ENCODE measurements at regions not wholly inside any gene's neighbourhood (a gene's known extent, or its start where the extent isn't known, plus 50 kb on each side); places are given as distances from the start of the nearest gene placed in this dataset.
"Not testable (repeated sequence)": the region's sequence is repeated elsewhere in the genome, so short reads cannot be mapped to it uniquely, and the experiment has no call there.

DNA sequence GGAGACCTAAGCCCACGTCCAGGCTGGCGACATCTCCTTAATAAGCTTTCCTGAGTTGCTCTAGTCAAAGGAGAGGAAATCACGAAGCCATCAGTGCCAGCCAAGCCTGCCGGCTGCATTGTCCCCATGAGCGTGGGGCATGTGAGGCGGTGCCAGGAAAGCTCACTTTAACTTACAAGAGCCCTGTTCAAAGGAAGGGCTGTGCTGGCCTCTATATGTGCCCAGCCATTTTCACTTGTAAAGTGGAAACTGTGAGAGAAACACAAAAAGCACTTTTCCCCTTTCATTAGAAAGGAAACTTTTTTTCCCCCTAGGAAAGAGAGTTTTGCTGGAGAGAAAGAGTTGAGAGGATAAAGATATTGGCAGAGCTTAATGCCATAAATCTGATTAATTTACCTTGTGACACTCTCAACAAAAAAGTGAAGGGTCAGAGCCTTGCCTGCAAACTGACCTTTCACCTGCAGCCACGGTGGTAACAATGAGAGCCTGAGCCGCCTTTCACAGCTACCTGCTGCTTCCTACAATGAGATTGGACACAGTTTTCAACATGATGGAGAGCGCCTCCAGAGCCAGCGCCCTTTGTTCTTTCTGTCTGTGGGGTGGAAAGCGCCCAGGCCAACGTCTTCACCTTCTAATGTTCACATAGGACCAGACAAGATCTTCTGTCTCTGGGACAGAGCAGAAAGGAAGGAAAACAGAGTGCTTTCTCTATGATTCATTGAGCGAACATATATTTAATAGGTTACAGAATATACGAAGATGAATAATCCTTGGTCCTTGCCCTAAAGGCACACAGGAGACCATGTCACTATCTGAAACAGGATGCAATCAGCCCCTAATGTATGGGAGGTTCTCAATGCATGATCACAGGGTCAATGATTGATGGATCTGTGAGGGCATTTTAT lies 233.1 kb upstream of the HES1 start:
- no peak for DNase-seq (ENCODE audit: low read depth, low spot score)

DNA sequence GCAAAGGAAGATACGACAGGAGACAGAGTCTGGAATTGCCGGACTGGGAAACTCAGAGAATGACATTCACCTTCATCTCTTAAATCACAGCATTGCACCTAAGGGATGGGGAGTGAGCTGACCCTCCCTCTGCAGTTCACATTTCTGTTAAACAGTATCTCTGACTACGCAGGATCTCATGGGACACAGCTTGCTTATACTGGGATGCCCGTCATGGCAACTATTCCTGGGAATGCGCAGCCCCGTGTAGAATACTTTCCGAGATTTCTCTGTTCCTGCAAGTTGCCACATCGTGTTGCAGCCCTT lies 232.5 kb upstream of the HES1 start:
- DNase-seq (ENCODE audit: low read depth, low spot score) = no peak

DNA sequence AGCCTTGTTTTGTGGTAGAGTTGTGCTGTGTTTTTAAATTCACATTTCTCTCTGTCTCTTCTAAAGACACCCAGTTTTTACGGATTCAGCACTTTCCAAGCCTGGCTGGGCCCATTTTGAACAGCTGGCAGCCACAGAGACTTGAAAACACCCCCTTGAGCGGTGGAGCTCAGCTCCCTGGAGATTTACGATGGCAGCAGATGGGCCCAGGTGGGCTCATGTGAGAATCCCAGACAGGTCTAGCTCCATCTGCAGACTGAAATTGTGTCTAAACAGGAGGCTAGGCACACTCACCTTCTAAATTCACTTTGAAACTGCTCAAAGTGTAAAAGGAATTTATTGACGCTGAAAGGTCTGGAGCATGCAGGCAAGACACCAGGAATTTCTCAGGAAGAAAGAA lies 232.0 kb upstream of the HES1 start:
- DNase-seq (ENCODE audit: low read depth, low spot score) = no peak

DNA sequence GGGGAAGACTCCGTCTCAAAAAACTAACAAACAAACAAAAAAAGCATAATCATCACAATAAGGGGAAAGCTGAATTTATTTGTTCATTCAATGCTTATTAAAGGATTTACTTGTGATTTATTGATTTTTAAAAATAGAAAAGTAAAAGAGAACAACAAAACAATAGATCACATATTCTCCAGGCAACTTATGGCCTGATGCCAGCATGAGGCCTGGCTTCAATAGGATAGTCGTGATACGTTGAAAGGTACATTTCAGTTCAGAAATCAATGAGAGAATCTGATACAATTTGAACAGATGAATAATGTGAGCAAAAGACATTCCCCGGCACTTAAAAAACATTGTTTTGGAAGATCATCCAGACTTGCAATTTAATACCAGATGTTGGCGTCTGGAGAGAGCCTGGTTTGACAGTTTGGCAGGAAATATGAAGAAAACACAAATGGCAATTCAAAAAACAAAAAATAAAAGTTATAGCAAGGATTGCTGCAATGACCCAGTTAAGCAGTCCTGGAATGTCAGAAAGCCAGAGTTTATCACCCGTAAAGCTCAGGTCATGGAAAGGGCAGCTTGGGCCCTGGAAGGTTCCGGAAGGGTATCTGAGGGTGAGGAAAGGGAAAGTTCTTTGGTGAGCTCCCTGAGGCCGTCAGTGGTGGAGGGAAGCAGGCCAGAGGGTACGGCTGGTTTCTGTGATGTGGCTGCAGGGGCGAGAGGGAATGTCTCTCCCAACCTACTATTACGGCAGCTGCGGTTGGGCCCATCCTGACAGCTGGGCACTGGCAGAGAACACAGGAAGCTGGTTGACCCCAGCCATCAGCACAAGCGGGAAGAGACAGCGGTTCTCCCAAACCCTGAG lies 230.2 kb upstream of the HES1 start:
- DNase-seq (ENCODE audit: low read depth, low spot score) = no peak

DNA sequence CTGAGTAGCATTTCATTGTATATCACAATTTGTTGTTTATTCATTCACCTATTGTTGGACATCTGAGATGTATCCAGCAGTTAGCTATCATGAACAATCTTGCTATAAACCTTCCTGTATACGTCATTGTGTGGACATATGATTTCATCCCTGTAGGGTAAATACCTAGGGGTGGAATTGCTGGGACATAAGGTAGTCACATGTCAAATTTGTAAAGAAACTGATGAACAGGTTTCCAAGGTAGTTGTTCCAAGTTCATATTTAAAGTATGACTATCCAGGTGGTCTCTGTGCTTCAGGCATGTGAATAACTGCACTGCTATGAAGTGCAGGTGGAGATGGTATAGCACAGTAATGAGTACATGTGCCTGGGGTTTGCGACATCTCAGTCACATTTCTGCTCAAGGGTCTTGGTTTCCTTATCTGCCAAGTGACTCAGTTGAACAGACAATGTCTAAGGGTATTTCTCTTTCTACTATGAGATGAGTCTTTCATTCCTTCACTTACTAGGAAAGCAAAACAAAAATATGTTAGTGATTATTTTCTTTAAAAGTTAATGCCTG lies 229.0 kb upstream of the HES1 start:
- DNase-seq (ENCODE audit: low read depth, low spot score) = no peak

DNA sequence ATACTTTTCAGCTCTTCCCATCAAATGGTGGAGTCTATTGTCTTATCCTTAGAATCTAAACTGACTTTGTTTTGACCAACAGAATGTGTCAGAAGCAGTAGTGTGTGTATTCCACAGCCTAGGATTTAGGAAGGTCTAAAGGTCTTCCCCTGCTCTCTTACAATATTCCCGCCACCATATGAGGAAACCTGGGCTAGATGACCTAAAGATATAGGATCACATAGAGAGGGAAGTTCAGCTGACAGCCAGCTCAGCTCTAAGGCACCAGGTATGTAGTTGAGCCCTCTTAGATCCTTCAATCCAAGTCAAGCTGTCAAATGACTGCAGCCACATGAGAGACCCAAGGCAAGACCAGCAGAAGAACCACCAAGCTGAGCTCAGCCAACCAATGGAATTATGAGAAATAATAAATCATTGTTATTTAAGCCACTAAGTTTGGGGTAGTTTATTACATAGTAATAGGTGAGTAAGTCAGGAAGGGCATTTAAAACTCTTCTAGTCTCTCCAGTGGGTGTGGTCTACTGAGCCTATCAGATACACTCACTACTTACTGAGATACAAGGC lies 227.7 kb upstream of the HES1 start:
- no peak for DNase-seq (ENCODE audit: low read depth, low spot score)

DNA sequence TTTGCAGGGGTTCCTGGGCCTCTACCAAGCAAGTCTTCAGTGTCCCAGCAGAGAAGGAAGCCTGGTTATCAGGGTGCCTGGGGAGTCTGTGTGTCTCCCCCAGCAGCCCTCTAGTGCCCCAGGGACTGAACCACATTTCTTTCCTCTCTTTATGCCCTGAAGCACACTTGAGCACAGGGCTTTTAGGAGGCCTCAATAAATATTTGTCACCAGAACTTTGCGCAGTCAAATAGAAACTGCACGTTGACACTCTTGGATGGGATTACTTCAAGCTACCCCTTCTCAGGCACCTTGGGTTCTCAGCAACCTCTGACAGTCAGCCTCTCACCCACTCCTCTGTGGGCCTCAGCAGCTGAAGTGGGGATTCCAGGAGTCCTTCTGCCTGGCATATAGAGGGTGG lies 226.6 kb upstream of the HES1 start:
- DNase-seq (ENCODE audit: low read depth, low spot score) = no peak

DNA sequence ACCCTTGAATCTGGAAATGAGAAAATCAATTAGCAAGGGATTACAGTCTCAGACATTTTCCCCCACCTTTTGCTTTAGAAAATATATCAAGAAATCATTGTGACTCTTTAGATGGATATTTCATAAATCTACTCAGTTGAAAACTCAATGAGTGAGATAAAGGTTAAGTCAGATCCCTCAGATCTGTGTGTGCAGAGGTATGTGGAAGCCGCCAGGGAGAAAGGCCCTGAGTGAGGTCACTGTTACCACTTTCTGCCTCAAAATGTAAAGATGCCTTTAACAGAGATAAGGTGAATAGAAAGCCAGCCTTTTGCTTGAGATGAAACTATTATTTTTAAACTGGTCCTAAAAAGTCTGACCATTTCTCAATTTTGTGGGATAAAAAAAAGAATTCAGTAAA lies 225.6 kb upstream of the HES1 start:
- no peak for DNase-seq (ENCODE audit: low read depth, low spot score)

DNA sequence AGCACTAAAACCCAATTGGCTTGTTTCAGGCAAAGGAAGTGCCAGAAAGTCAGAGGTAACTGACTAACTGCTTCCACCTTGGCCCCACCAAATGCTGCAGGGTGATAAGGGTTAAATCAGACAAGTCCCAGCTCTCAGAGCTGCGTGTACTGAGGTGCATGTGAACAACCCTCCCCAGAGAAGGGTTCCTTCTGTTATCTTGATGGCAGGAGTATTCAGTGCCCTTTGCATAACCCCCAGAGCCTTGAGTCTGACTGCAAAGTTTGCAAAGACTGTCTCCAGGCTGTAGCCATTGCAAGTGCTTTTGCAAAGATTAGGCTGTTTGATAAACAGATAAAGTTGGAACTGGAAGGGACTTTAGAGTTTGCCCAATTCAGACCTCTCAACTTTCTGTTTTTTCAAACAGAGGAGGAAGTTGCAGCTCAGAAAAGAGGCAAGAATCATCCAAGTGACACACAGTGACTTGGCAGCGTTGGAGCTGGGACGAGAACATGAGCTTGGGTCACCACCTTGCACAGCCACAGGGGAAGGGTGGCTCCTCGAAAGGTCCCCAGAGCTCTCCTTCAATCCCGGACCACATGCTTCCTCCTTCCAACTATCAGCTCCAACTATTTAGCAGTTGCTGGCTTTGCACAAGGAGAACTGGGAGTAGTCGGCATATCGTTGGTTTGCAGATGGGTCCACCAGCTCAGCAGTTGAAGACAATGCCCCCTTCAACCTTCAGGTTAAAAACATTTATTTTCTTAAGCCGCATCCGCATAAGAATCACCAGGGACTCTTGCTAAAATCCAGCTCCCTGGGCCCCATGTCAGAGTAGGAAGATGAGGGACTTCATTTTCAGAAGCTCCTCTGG lies 224.8 kb upstream of the HES1 start:
- no peak for DNase-seq (ENCODE audit: low read depth, low spot score)

DNA sequence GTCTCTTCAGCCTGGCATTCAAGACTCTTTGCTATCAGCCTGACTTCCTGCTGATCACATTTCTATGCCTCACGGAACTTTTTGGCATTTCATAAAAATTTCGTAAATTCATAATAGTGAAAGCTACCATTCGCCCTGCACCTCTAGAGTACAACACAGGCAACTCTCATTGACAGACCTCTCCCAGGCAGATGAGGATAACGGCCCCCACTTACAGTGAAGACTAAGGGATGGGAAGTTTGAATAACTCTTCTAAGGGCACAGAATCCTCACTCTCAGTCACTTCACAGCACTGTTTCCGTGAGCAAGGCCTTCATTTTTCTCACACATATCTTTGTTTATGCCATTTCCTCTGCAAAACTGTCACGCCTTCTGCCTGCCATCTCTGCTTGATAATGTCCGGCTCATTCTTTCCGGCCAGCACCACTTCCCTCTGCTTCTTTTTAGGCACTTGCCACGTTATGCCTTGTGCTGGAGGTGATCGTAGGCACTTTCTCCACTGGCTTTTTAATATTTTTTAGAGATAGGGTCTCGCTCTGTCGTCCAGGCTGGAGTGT lies 224.1 kb upstream of the HES1 start:
- DNase-seq (ENCODE audit: low read depth, low spot score) = no peak

DNA sequence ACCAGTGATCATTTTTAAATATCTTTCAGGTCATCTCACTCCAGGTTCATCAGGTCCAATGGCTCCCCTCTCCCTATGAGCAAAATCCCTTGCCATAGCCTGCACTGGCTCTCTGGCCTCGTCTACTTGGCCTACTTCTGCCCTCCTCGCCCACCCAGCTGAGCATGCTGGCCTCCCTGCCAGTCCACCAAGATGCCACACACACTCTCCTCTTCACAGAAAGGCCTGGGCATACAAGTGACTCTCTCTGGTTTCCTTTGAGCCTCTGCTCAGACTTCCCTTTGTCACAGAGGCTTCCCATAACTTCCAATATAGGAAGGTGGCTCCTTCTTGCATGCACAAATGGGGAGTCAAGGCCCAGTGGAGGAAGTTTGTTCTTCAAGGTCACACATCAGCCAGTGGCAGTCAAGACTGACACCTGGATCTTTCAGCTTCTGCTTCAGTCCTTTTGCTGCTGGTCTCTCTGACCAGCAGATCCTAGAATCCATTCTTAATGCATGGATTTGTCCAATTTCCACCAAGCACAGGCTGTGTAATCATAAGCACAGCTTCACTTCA lies 223.2 kb upstream of the HES1 start:
- DNase-seq (ENCODE audit: low read depth, low spot score) = no peak

DNA sequence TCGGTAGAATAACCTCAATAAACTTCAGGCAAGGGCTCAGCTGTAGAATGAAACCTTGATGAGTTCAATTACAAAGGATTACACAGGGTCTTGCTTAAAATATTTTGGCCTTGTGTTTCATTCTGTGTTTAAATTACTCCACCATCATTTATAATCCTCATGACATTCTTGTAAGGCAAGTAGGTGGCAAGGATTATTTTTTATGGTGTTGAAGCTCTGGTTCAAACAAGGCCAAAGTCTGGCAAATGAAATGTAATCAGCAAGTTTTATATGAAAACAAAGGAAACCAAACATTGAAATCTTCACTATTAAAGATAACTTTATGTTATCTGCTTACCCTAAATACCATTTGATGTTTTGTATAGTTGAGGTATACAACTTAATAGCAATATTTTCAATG lies 221.3 kb upstream of the HES1 start:
- DNase-seq (ENCODE audit: low read depth, low spot score) = no peak

DNA sequence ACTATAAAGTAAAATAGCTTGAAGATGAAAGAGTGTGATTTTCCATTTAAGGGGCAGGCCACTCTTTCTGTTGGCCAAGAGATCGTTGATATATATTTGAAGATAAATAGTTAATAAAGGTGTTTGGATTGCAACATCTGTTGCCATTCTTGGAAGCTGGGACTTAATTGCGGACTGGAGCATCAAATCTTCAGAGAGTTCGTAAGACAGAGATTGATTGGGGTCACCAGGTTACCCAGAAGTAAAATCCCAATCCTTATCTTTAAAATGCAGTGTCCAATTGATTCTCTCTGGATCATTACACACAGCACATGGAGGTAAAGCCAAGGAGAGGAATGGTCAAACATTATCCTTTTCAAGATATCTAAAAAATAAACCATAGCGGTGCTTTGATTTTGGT lies 220.8 kb upstream of the HES1 start:
- no peak for DNase-seq (ENCODE audit: low read depth, low spot score)

DNA sequence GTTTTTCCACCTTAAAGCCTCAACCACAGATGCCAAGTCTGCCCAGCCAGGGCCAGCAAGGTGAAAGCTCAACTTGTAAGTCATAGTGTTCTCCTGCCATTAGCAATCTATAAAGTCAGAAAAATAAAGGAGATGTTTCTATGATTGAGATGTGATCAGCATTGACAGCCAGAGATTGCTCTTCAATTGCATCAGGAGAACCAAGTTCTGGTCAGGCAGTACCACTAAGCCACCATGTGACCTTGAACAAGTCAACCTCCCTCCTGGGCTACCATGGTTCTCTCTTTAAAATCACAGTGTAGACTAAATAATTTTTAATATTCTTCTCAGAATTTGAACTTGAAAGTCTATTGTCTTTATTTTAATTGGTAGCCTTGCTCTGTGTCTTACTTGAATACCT lies 220.3 kb upstream of the HES1 start:
- no peak for DNase-seq (ENCODE audit: low read depth, low spot score)

DNA sequence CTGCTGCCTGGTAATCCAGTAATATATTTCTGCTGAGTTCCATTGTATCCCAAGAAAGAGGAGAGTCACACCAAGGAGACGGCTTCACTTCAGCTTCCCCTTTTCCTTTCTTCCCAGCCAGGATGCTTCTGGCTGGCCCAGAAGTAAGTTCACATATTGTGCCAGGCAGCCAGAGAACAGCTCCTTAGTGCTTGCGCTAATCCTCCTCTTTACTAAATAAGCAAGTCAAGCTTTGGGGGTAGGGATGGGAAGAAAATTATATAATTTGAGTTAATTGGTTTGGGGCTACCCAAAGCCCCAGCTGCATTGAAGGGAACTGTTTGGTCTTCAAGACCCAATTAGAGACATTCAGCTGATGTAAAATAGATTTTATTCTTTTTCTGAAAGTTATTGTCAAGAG lies 218.8 kb upstream of the HES1 start:
- DNase-seq (ENCODE audit: low read depth, low spot score) = no peak

DNA sequence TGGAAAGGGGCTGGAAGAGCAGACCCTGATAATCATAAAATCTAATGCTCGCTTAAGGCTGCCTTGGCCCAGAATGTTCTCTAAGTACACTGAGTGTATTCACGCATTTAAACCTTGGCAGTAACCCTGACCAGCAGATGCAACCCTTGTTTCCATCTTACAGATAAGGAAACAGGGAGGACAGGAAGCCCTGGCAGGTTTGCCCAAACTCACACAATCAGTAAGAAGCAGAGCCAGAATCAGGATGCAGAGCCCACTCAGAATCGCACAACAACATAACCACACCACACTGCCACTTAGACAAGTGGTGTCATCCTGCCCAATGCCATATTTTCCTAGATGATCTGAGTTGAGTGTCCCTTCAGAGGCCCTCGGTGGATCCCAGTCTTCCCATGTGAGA lies 214.5 kb upstream of the HES1 start:
- no peak for DNase-seq (ENCODE audit: low read depth, low spot score)

DNA sequence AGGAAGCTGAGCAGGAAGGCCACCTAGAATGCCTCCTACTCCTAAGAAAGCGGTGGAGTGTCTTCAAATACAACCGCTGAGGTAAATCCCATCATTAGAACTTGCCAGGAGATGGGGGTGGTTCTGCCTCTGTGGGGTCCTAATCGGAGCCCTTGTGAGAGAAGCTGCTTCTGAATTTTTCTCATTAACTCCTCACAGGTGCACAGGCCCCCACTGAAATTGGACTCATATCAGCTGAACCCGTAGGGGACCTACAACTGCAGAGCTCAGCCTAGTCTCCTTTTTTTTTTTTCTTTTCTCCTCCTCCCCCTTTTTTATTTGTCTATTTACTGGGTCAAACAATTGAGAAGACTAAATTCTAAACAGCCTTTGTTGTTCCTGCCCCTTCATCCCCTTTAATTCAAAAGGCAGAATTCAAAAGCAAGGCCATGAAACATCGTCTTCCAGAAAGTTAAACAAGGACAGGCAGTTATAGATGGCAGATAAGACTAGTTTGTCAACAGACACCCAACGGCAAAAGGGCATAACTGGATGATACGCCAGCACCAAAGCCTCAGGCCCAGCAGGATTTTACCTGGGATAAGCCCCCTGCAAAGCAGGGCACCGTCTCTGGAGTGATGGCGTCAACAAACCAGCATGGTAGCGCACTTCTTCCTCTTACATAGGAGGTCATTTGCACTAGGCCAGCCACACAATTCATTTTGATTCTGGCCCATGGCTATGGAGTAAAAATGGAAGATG lies 213.7 kb upstream of the HES1 start:
- no peak for DNase-seq (ENCODE audit: low read depth, low spot score)

DNA sequence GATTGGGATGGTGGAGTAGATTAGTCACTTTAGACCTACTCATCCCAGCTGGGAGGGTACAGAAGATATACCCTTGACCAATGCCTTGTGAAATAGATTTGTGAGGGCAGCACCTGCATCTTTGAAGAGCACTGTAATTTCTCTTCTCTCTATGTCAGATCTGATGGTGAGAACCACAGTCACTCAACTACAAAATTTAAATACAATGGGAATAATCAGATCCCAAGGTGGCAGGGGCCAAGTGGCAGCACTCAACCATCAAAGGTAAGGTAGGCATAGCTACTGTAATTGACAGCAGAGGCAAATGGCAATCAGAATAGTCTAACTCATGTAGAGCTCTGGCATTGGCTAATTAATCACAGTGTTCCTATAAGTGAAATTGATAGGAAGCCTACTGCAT lies 212.0 kb upstream of the HES1 start:
- not testable (repeated sequence) for DNase-seq (ENCODE audit: low read depth, low spot score)

DNA sequence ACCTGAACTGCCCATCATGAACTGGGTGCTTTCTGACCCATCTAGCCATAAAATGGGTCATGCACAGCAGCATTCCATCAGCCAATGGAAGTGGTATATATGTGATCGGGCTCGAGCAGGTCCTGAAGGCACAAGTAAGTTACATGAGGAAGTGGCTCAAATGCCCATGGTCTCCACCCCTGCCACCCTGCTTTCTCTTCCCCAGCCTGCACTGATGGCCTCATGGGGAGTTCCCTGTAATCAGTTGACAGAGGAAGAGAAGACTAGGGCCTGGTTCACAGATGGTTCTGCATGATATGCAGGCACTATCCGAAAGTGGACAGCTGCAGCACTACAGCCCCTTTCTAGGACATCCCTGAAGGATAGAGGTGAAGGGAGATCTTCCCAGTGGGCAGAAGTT lies 209.9 kb upstream of the HES1 start:
- DNase-seq (ENCODE audit: low read depth, low spot score) = not testable (repeated sequence)
